GM19452 (cell line): ENCODE measurements at regions not wholly inside any gene's neighbourhood (a gene's known extent, or its start where the extent isn't known, plus 50 kb on each side); places are given as distances from the start of the nearest gene placed in this dataset.

Experiments used
- ATAC-seq: cut with Tn5 transposase; IDR thresholded peaks from one replicate; pipeline ENCODE4 v1.9.1; 2021; ENCODE audit not compliant: unreplicated experiment

DNA sequence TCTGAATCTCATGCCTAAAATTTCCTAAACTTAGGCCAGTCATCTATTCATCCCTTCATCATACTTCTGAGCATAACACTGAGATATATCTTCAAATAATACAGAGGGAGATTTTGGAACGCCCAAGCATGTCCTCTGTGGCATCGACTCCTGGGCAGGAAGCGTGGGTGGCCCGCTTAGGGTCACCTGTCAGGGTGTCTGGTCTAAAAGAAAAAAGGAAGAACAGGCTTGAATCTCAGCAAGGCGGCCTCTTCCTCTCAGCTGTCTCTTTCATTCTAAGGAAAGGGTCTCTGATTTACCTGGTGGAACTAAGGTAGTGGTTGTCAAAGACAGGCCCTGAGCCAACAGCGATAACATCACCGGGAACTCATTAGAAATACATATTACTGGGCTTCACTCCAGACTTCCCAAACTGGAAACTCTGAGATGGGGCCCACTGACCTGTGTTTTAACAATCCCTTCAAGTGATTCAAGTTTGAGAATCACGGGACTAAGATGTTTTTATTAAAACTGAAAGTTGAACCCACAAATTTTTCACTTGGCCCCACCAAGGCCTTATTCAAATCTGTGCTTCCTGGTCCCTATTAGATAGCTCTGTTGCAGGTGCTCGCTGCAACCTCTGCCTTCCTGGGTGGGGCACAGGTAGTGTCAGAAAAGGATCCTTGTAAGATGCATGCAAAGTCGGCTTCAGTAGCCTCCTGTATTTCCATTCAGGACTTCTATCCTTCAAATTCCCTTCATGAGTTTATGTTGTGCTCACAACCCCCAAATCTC is 162.3 kb upstream of the CCDC68 start:
- ATAC-seq = no peak

GRCh38 chr18:55120896-55121295 is 161.6 kb upstream of the CCDC68 start:
- ATAC-seq = no peak

GRCh38 chr18:55119434-55119833 is 160.2 kb upstream of the CCDC68 start:
- ATAC-seq = no peak

GRCh38 chr18:55119016-55119415 is 159.8 kb upstream of the CCDC68 start:
- ATAC-seq = no peak

DNA sequence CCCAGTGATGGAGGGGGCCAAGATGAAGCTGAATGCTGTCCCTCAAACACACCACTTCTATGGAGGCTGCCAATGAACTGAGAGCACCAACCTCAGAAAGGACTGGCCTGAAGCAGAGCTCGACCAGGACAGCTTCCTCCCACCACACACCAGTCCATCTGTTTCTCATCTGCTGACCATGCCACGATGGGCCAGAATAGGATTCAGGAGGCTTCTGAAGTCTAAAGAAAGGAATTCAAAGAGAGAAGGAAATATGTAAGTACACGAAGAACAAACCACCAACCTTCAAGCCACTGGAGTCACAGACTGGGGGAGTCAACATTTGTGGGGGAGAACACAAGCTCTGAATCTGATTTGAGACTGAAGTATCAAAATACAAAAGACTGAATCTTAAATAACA is 157.6 kb upstream of the CCDC68 start:
- ATAC-seq = no peak

DNA sequence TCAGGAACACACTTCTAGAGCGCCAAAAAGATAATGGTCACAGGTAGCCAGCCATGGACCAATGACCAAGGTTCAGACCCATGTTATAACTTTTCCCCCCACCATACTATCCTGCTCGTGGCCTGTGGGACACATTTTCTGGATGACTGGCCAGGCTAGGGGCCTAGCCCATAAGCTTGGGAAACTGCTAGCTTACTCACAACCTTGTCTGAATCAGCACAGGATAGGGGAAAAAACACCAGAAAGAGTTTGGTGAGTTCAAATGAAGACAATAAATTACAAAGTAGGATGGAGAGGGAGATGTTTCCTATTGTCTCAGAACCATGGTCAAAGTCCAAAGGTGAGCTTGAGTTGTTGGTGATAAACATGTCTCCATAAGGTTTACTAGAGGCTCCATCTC is 156.3 kb upstream of the CCDC68 start:
- ATAC-seq = no peak

GRCh38 chr18:55114876-55115275 is 155.6 kb upstream of the CCDC68 start:
- ATAC-seq = no peak

DNA sequence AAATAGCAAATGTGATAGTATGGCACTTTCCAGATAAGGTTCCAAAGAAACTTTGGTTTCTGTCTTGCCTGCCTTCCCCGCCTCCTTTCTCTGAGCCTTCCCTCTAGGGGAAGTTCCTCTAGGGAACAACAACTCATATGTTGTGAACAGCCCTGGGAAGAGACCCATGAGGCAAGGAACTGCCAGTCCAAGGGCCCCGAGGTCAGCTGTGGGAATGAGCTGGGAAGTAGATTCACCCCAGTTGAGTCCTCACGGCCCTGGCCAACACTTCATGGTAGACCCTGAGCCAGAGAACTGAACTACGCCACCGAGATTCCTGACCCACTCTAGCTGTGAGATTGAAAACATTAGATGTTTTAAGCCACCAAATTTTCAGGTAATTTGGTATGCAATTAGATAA is 154.5 kb upstream of the CCDC68 start:
- ATAC-seq = no peak

GRCh38 chr18:55111271-55111670 is 152.0 kb upstream of the CCDC68 start:
- ATAC-seq = no peak

GRCh38 chr18:55110436-55110835 is 151.2 kb upstream of the CCDC68 start:
- no peak for ATAC-seq

GRCh38 chr18:55109818-55110414 is 150.7 kb upstream of the CCDC68 start:
- ATAC-seq = no peak

GRCh38 chr18:55106906-55107305 is 147.6 kb upstream of the CCDC68 start:
- ATAC-seq = no peak

GRCh38 chr18:55106466-55106865 is 147.2 kb upstream of the CCDC68 start:
- no peak for ATAC-seq

DNA sequence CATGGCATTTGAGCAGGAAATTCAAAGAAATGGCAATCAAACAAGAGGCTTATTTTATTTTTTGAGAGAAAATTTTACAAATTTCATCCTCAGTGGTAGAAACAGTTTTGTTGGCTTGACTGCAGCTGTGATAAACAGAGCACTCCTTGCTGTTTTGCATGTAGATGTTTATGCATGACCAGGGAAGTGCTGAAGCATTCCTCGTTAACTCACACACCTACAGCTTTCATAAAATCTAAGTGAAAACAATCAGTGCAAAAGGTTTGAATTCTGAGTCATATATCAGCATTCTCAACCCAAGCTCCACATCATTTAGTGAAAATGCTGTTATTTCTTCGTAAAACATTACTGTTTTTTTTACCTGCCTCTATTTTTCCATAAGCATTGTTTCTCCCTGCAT is 146.6 kb upstream of the CCDC68 start:
- ATAC-seq = no peak

GRCh38 chr18:55102958-55103456 is 143.7 kb upstream of the CCDC68 start:
- no peak for ATAC-seq

DNA sequence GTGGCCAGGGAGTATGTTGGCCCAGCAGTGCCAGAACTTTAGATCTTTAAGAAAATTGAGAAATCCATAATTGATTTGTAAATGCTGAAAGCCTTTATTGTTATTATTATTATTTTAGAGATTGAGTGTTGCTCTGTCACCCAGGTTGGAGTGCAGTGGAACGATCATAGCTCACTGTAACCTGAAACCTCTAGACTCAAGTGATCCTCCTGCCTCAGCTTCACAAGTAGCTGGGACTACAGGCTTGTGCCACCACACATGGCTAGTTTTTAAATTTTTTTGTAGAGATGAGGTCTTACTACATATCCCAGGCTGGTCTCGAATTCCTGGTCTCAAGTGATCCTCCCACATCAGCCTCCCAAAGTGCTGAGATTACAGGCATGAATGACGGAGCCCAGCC is 143.2 kb upstream of the CCDC68 start:
- ATAC-seq = no peak

GRCh38 chr18:55101458-55101824 is 142.2 kb upstream of the CCDC68 start:
- no peak for ATAC-seq

DNA sequence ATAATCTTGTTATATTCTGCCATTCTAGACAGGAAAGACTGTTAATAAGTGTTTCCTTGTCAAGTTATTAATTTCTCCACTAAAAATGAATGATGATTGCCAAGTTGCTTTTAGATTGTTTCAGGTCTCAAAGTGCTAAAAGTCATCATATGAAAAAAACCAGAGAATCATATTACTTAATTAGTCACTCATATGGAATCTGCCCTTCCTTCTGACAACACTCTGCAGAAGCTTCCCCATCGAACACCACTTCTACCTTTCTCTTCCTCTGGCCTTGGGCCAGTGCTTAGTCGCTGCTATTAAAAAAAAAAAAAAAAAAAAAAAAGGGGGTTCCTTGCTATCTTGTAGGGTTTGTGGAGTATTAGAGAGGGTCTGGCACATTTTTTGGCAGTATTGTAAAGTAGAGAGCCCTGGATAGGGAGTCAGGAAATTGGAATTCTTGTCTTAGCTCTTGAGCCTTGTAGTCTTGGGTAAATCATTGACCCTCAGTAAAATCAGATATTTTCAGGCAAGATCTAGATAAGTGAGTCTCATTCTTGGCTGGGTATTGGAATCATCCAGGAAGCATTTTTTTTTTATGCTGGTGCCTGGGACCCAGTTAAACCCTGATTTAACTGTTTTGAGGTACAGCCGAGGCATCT is 141.7 kb upstream of the CCDC68 start:
- ATAC-seq = no peak

GRCh38 chr18:55097456-55098170 is 138.4 kb upstream of the CCDC68 start:
- no peak for ATAC-seq

DNA sequence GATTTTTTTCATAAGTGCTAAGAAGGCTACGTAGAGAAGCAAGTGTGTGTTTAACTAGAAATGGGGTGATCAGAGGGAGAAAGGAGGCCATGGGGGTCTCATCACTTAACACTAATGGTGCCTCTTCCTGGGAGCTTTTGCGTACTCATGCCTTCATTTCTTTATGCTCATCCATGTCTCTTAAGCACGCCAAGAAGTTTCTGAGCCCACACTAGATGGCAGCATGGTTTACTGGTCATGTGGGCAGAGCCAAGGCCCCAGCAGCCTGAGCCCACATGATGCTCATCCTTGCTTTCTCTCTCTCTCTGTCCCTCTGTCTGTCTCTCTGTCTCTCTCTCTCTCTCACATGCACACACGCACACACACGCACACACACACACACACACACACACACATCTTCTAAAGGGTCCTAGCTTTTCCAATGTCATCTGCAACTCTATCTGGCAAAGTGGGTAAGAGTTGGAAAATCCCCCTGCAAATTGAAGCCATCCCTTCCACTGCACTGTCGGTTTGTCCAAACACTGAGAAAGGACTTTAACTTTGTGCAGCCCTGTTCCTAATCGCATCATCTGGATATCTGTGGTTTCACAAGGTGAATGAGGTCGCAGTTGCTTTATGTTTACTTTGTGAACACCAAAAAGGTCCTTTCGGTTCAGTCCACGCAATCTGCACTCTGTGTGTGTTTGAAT is 137.1 kb upstream of the CCDC68 start:
- no peak for ATAC-seq

DNA sequence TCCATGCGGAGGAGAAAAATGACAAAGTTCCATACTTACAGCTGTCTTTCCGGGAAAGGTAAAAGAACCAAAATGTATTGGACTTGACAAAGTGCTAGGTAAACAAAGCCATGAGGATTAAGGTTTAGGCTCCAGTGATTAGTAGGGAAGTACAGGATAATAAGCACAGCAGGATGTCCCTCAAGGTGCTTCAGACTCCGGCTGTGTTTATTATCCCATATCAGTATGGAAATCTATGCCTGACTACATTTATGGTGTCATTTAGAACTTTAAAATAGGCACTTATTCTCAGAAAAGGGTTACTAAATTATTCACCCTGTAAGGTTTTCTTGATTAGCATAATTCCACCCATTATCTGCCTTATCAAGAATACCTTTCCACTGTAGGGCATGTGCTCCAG is 136.3 kb upstream of the CCDC68 start:
- ATAC-seq = no peak
